Inferior parietal cortex (tissue), 1 donor: ENCODE measurements at regions not wholly inside any gene's neighbourhood (a gene's known extent, or its start where the extent isn't known, plus 50 kb on each side); places are given as distances from the start of the nearest gene placed in this dataset.
A peak's percentile ranks its signal among the peaks of the same experiment; 100 is the strongest.

Source experiments
- DNase-seq: peaks from one replicate; pipeline ENCODE4 v3.0.0-alpha.2; 2016; ENCODE audit errors: extremely low spot score

DNA sequence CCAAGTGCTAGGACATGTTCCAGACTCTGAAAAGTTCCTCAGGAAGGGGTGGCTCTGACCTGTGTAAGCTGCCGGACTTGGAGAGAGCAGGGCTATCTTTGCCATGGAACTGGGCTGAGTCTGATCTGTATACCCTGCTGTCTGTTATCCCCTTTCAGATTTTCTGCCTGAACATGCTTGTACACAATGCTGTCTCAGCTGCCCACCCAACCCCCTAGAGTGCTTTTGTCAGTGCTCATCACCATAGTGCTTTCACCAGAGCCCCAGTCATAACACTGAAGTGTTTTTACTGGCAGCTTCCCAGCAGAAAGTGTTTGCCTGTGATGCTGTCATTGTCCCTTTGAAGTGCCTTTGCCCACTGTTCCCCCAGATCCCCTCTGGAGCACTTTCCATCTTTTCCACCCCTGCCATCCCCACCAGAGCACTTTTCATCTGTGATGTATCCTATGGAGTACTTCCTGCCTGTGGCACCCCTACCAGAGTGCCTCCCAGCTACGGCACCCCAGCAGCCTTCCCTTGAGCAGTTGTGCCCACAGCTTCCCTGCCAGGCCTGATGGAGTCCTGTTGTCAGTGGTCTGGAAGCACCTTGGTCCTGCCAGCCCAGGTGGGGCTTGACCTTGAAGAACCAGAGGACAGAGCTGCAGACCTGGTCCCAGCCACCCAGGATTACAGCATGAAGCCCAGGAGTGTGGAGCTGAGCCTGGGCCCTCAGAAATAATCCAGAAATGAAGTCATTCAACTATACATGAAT is 397.7 kb downstream of the DIPK2A start:
- no peak for DNase-seq

- no peak for DNase-seq
These were observed 403.5 kb downstream of the DIPK2A start for GRCh38 chr3:144375088-144375487.

DNA sequence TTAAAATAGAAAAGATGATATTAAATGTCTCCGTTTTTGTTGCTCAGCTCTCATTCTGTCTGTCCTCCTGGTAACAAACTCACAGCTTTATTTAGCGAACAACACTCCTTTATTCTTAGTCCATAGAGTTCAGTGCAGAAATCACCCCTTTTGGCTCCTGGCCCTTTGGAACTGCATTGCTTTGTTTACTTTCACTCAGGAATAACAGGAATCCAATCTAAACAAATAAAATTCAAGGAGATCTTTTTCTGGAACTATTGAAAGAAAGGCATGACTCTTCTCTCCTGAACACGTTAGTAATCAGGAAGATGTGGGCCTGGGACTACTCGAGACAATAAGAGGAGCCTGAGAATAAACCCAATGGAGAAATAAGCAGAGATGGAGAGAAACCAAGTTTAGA is 409.2 kb downstream of the DIPK2A start:
- peak; percentile 68 for DNase-seq

DNA sequence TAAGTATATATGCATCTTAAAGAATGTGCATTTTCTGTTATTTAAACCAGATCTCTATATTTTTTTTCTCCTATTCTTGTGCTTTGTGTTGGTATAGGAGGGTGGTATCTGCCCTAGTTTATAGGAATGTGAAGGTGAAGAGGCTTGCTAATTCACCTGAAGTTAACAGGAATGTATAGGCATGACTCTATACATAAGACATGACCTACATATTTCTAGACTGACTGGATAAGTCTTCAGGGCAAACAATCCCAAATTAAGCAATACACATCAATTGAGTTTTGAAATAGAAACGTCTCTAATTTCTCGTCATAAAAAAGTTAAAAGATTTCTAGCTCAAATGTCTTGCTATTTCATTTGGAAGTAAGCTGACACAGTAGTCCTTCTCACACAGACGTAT is 410.0 kb downstream of the DIPK2A start:
- DNase-seq: no peak

GRCh38 chr3:144384241-144384979 is 412.8 kb downstream of the DIPK2A start:
- no peak for DNase-seq

GRCh38 chr3:144390786-144391185 is 419.2 kb downstream of the DIPK2A start:
- DNase-seq: no peak

DNA sequence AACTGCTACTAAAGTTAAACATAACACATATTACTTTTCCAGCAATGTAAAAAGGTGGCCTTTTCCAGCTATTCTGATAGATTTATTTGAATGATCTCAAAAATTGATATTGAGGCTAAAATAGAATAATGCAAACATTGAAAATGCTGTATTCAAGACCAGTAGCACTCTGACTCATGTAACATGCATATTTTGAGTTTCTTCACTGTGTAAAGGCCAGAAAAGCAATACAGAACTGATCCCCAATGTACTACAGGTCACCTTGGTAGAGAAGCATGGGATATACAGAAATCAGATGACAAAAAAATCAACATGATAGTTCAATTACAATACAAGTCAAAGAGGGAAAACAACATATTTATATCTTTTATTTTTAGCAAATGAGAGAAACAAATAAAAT is 419.6 kb downstream of the DIPK2A start:
- no peak for DNase-seq

DNA sequence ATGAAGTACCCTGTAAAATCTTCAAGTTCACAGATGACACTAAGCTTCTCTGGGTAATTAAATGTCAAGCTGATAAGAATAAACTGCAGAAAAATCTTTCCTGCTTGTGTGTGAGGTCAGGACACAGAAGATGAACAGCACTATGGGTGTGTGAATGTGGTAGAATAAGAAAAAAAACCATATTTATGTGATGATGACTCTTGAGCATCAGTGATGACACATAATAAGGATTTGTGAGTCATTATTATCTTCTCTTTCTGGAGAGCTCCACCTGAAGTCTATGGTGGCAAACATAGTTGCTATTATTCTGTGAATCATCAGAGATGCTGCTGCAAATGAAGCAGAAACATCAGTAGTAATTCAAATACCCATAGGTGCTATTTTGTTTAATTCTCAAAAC is 422.4 kb downstream of the DIPK2A start:
- DNase-seq: no peak

GRCh38 chr3:144402430-144402829 is 430.8 kb downstream of the DIPK2A start:
- no peak for DNase-seq

GRCh38 chr3:144403040-144403457 is 431.4 kb downstream of the DIPK2A start:
- no peak for DNase-seq

- peak; percentile 31 for DNase-seq
These were observed 435.7 kb downstream of the DIPK2A start for GRCh38 chr3:144407335-144407734.

GRCh38 chr3:144409319-144409718 is 437.7 kb downstream of the DIPK2A start:
- DNase-seq: no peak

GRCh38 chr3:144413068-144413467 is 441.4 kb downstream of the DIPK2A start:
- no peak for DNase-seq

DNA sequence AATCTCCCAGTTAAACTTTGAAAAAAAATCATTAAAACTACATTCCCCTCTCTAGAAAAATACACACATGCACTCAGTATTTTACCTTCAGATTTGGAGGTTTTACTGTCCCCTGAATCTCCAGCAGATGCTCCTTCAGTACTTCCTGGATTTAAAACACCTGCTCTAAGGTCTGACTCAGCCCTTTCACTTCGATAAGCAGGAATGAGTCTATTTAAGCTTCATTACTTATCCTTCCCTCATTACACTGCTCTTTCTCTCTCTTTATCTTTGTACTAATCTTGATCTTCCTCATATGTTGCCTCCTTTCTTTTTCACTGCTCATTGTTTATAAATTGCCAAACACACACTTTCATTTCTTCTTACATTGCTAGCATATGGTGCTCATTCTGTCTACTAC is 443.9 kb downstream of the DIPK2A start:
- no peak for DNase-seq

DNA sequence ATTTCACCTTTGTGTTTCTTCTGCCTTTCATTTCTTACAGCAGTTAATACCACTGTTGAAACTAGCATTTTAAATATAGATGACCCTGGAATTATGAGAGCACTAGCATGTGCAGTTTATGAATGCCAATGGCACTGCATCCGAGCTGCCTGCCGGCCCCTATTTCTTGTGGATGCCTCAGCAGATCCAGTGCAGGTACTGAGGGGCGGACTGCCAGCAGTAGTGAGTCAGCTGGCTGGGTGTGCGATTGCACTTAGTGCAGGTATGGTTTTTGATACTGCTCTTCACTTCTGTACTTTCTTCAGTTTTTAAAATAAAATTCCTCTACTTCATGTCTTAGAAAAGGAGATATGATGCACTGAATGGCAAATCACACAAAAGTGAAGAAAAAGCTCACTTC is 453.0 kb downstream of the DIPK2A start:
- no peak for DNase-seq

DNA sequence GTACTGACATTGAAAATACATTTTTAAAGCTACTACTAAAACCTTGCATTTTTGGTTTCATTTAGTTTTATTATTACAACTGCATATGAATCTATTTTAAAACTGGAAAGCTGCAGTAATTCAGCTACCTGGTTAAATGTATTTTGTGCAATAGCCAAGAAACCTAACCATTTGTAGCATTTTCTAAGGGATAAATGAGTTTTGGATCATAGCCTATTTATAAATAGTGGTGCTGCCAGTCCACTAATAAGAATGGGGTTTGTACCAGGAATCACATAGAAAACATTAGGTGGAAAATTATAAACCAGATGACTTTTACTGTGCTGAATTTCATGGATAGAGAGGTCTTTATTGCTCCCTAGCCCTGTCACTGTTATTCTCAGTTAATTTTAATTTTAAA is 454.7 kb downstream of the DIPK2A start:
- DNase-seq: no peak

- no peak for DNase-seq
These were observed 455.3 kb downstream of the DIPK2A start for GRCh38 chr3:144426967-144427366.

DNA sequence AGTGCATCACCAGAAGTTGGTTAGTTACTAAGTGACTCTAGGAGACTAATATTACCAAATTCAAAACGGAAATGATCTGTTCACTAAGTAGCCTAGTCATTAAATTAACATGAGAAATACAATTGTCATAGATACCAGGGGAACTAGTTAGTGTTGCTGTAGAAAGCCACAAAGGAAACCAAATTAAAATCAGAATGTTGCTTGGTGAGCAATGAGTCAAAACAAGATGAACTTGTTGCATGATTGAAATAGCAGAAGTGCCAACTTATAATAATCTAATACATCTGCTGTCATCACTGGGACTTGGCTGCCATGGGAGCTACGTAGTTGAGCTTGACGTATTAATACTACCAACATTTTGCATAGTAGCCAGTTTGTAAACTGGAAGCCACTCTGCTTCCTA is 458.1 kb downstream of the DIPK2A start:
- no peak for DNase-seq

DNA sequence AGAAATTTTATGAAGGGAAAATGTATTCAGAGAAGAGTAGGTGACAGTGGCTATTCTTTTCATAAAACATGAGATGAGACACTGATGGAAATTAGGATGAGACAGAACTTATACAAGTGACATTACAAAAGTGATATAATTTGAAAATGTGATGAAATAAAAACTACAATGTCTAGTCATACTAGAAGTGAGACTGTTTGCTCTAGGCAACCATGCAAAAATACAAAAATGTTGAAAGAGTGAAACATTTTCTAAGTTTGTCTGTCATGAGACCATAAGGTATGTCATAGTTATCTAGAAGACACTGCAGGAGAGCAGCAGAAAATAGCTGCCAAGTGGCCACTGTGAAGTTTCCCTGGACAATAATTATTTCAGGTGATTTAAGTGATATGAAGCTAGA is 459.5 kb downstream of the DIPK2A start:
- DNase-seq: no peak

DNA sequence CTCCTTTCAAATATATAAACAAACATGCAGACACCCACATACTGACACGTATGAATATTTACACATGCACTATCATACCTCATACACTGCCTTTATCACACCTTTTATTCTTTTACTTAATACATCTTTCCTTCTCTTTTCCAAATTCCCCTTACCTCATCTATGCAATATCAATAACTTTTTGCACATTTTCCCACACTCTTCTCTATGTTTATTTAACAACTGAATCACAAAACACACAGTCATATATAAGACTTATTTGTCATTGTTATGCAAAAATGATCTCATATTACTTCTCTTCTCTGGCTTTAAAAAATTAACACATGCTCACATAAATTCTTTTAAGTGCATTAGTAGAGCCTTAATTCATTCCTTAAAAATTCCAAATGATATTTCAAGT is 461.4 kb downstream of the DIPK2A start:
- no peak for DNase-seq

DNA sequence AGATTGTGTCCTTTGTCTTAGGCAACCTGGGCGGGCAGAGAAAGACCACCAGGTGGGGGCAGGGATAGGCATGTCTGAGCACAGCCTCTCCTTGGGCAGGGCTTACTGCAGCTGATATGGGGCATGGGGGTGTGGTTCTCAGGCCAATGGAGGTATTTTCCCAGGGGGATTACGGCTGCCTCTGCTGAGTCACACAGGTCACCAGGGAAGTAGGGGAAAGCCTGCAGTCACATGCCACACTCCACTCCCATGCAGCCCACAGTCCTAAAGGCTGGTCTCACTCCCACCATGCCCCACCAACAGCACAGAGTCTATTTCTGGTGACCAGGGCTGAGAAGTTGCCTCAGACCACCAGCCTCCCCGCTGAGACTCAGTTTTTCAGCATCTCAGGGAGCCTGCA is 466.4 kb downstream of the DIPK2A start:
- DNase-seq: no peak

DNA sequence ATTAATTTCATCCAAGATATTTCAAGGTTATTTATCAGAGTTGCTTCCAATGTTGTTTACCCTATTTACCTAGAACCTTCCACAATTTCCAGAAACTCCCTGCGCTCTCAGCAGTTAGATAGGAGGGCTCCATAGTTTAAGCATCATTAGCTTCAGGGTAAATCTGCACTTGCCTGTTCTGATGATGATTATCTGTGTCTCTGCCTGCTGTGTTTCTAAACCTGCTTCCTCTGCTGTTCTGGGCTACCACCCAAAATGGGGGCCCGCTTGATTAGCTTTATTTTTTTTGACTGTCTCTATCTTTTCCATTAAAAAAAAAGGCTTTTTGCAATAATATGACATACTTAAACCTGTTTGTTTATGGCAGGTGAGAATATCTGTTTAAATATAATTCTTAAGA is 472.4 kb downstream of the DIPK2A start:
- DNase-seq: no peak

GRCh38 chr3:144444546-144444945 is 472.9 kb downstream of the DIPK2A start:
- no peak for DNase-seq
